ENCODE measurements at regions not wholly inside any gene's neighbourhood (a gene's known extent, or its start where the extent isn't known, plus 50 kb on each side); places are given as distances from the start of the nearest gene placed in this dataset.

DNA sequence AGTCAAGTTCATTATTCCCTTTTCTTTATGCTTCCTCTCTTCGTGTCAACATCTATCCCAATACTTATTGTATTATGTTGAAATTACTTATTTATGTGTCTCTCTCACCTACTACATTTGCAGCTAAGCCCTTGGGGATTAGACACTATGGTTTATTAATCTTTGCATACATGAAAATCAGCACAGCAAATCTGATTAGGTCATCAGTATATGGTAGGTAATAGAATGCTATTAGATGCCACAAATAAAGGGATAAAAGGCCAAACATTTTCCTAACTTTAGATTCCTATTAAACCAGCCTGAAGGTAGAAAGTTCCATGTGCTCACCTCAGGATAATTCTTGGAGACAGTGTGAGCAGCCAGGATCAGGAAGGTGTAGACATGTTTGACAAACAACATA, 490.1 kb upstream of the MPDZ start:
- Histone ChIP-seq H2AFZ (ENCODE audit: insufficient read depth, low read length, poor library complexity) (no peak overlapping the region), H3K9me3 (ENCODE audit: insufficient read depth, low read depth, low read length) (no peaks in the 10 kb centered on the region), H3K9ac (ENCODE audit: low read length) (no peak overlapping the region), H2BK5ac (ENCODE audit: low read depth, low read length, poor library complexity) (no peak overlapping the region), H3K4me2 (ENCODE audit: low read length) (no peak overlapping the region), H3K14ac (ENCODE audit: low read length) (no peak overlapping the region), H3K27ac (ENCODE audit: low read depth, low read length) (no peak overlapping the region), H3K4me3 (ENCODE audit: low read depth, low read length) (no peak overlapping the region), H3K36me3 (ENCODE audit: control insufficient read depth in 1 of 2, insufficient read depth in 2 of 2, low read length in 2 of 2) (no peaks in the 10 kb centered on the region), H3K79me1 (ENCODE audit: low read length) (no peaks in the 10 kb centered on the region), H3K4me1 (ENCODE audit: control insufficient read depth in 1 of 2, insufficient read depth in 2 of 2, low read length in 2 of 2) (no peaks in the 10 kb centered on the region), H3K27me3 (ENCODE audit: insufficient read depth, low read length) (no peaks in the 10 kb centered on the region), H3K18ac (ENCODE audit: low read length) (no peak overlapping the region), H3K4ac (ENCODE audit: low read depth, low read length) (no peak overlapping the region), H3K23ac (ENCODE audit: low read length) (no peak overlapping the region), H2BK120ac (ENCODE audit: insufficient read depth, low read length, poor library complexity) (no peak overlapping the region), H4K91ac (ENCODE audit: low read depth, low read length) (no peak overlapping the region), H4K12ac (ENCODE audit: low read depth, low read length) (no peak overlapping the region), H2AK5ac (ENCODE audit: low read length) (no peak overlapping the region), H2BK12ac (ENCODE audit: low read length) (no peak overlapping the region), H3K79me2 (ENCODE audit: control insufficient read depth, insufficient read depth, low read length, poor library complexity) (no peaks in the 10 kb centered on the region), H4K8ac (ENCODE audit: low read depth, low read length) (no peak overlapping the region)
- DNase-seq = no peak
- no CpG with 5 or more reads among the region's 1 CpG for WGBS (ENCODE audit: extremely low coverage, insufficient coverage, insufficient read length)

GRCh38 chr9:13769006-13769405, 489.5 kb upstream of the MPDZ start:
- no peaks in the 10 kb centered on the region for H3K4me1 ChIP-seq (ENCODE audit: control insufficient read depth in 1 of 2, insufficient read depth in 2 of 2, low read length in 2 of 2)
- H2BK120ac ChIP-seq (ENCODE audit: insufficient read depth, low read length, poor library complexity) = no peak overlapping the region
- no peak overlapping the region for H3K27ac ChIP-seq (ENCODE audit: low read depth, low read length)
- no peak overlapping the region for H3K4ac ChIP-seq (ENCODE audit: low read depth, low read length)
- H2AK5ac ChIP-seq (ENCODE audit: low read length) = no peak overlapping the region
- no peaks in the 10 kb centered on the region for H3K79me1 ChIP-seq (ENCODE audit: low read length)
- H3K14ac ChIP-seq (ENCODE audit: low read length) = no peak overlapping the region
- no peak overlapping the region for H2BK5ac ChIP-seq (ENCODE audit: low read depth, low read length, poor library complexity)
- no peak overlapping the region for H3K23ac ChIP-seq (ENCODE audit: low read length)
- H3K9me3 ChIP-seq (ENCODE audit: insufficient read depth, low read depth, low read length) = no peaks in the 10 kb centered on the region
- H4K91ac ChIP-seq (ENCODE audit: low read depth, low read length) = no peak overlapping the region
- H3K36me3 ChIP-seq (ENCODE audit: control insufficient read depth in 1 of 2, insufficient read depth in 2 of 2, low read length in 2 of 2) = no peaks in the 10 kb centered on the region
- H3K27me3 ChIP-seq (ENCODE audit: insufficient read depth, low read length) = no peaks in the 10 kb centered on the region
- no peak overlapping the region for H3K18ac ChIP-seq (ENCODE audit: low read length)
- no peak overlapping the region for H3K4me3 ChIP-seq (ENCODE audit: low read depth, low read length)
- no peak overlapping the region for H3K9ac ChIP-seq (ENCODE audit: low read length)
- no peak overlapping the region for H4K8ac ChIP-seq (ENCODE audit: low read depth, low read length)
- WGBS (ENCODE audit: extremely low coverage, insufficient coverage, insufficient read length) = no CpG with 5 or more reads among the region's 3 CpGs
- no peaks in the 10 kb centered on the region for H3K79me2 ChIP-seq (ENCODE audit: control insufficient read depth, insufficient read depth, low read length, poor library complexity)
- no peak overlapping the region for H2AFZ ChIP-seq (ENCODE audit: insufficient read depth, low read length, poor library complexity)
- H3K4me2 ChIP-seq (ENCODE audit: low read length) = no peak overlapping the region
- H4K12ac ChIP-seq (ENCODE audit: low read depth, low read length) = no peak overlapping the region
- H2BK12ac ChIP-seq (ENCODE audit: low read length) = no peak overlapping the region
- no peak for DNase-seq

DNA sequence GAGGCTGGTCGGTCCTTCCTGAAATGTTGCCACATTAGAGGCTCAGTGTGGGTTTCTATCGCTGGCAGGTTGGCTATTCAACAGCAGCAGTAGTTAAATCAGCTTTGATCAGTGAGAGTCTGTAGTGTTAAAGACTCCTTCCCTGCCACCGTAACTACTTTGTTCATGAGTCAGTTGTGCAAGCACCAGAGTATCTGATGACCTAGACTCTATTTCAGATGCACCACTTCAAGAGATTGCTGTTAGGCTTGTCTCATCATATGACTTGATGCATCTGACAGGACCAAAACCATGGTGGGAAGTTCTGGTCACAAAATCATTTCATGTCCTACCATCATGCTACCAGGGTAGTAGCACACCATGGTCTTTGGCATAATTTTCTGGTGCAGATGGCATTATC, 482.7 kb upstream of the MPDZ start:
- H3K4me2 ChIP-seq (ENCODE audit: low read length) = no peak overlapping the region
- no peak overlapping the region for H3K18ac ChIP-seq (ENCODE audit: low read length)
- H3K27ac ChIP-seq (ENCODE audit: low read depth, low read length) = no peak overlapping the region
- no peak overlapping the region for H2BK12ac ChIP-seq (ENCODE audit: low read length)
- H3K4me1 ChIP-seq (ENCODE audit: control insufficient read depth in 1 of 2, insufficient read depth in 2 of 2, low read length in 2 of 2) = no peaks in the 10 kb centered on the region
- no peak overlapping the region for H4K91ac ChIP-seq (ENCODE audit: low read depth, low read length)
- no peak overlapping the region for H4K12ac ChIP-seq (ENCODE audit: low read depth, low read length)
- H2BK5ac ChIP-seq (ENCODE audit: low read depth, low read length, poor library complexity) = no peak overlapping the region
- no peaks in the 10 kb centered on the region for H3K79me2 ChIP-seq (ENCODE audit: control insufficient read depth, insufficient read depth, low read length, poor library complexity)
- no peak overlapping the region for H2AFZ ChIP-seq (ENCODE audit: insufficient read depth, low read length, poor library complexity)
- no peak overlapping the region for H3K14ac ChIP-seq (ENCODE audit: low read length)
- no peaks in the 10 kb centered on the region for H3K27me3 ChIP-seq (ENCODE audit: insufficient read depth, low read length)
- no peaks in the 10 kb centered on the region for H3K79me1 ChIP-seq (ENCODE audit: low read length)
- no peak overlapping the region for H4K8ac ChIP-seq (ENCODE audit: low read depth, low read length)
- no peaks in the 10 kb centered on the region for H3K36me3 ChIP-seq (ENCODE audit: control insufficient read depth in 1 of 2, insufficient read depth in 2 of 2, low read length in 2 of 2)
- no peaks in the 10 kb centered on the region for H3K9me3 ChIP-seq (ENCODE audit: insufficient read depth, low read depth, low read length)
- no peak for DNase-seq
- no peak overlapping the region for H2BK120ac ChIP-seq (ENCODE audit: insufficient read depth, low read length, poor library complexity)
- no peak overlapping the region for H3K4ac ChIP-seq (ENCODE audit: low read depth, low read length)
- no peak overlapping the region for H2AK5ac ChIP-seq (ENCODE audit: low read length)
- no peak overlapping the region for H3K4me3 ChIP-seq (ENCODE audit: low read depth, low read length)
- no peak overlapping the region for H3K9ac ChIP-seq (ENCODE audit: low read length)
- no CpG with 5 or more reads among the region's 3 CpGs for WGBS (ENCODE audit: extremely low coverage, insufficient coverage, insufficient read length)
- no peak overlapping the region for H3K23ac ChIP-seq (ENCODE audit: low read length)

GRCh38 chr9:13759551-13759950, 480.1 kb upstream of the MPDZ start:
- Histone ChIP-seq H3K4me1 (ENCODE audit: control insufficient read depth in 1 of 2, insufficient read depth in 2 of 2, low read length in 2 of 2) (no peaks in the 10 kb centered on the region), H3K4ac (ENCODE audit: low read depth, low read length) (no peak overlapping the region), H3K18ac (ENCODE audit: low read length) (no peak overlapping the region), H3K27me3 (ENCODE audit: insufficient read depth, low read length) (no peaks in the 10 kb centered on the region), H2AK5ac (ENCODE audit: low read length) (no peak overlapping the region), H3K9ac (ENCODE audit: low read length) (no peak overlapping the region), H2BK5ac (ENCODE audit: low read depth, low read length, poor library complexity) (no peak overlapping the region), H4K91ac (ENCODE audit: low read depth, low read length) (no peak overlapping the region), H3K79me2 (ENCODE audit: control insufficient read depth, insufficient read depth, low read length, poor library complexity) (no peaks in the 10 kb centered on the region), H3K14ac (ENCODE audit: low read length) (no peak overlapping the region), H2AFZ (ENCODE audit: insufficient read depth, low read length, poor library complexity) (no peak overlapping the region), H4K12ac (ENCODE audit: low read depth, low read length) (no peak overlapping the region), H3K4me3 (ENCODE audit: low read depth, low read length) (no peak overlapping the region), H2BK12ac (ENCODE audit: low read length) (no peak overlapping the region), H3K27ac (ENCODE audit: low read depth, low read length) (no peak overlapping the region), H2BK120ac (ENCODE audit: insufficient read depth, low read length, poor library complexity) (no peak overlapping the region), H3K23ac (ENCODE audit: low read length) (no peak overlapping the region), H3K36me3 (ENCODE audit: control insufficient read depth in 1 of 2, insufficient read depth in 2 of 2, low read length in 2 of 2) (no peaks in the 10 kb centered on the region), H3K4me2 (ENCODE audit: low read length) (no peak overlapping the region), H3K79me1 (ENCODE audit: low read length) (no peaks in the 10 kb centered on the region), H3K9me3 (ENCODE audit: insufficient read depth, low read depth, low read length) (no peaks in the 10 kb centered on the region), H4K8ac (ENCODE audit: low read depth, low read length) (no peak overlapping the region)
- no CpG with 5 or more reads among the region's 3 CpGs for WGBS (ENCODE audit: extremely low coverage, insufficient coverage, insufficient read length)
- no peak for DNase-seq
